OCI-LY7 (cell line): ENCODE measurements at regions not wholly inside any gene's neighbourhood (a gene's known extent, or its start where the extent isn't known, plus 50 kb on each side); places are given as distances from the start of the nearest gene placed in this dataset.

Experiments used
- CTCF ChIP-seq: fragments of 200-600 bp; sonication (generic); conservative IDR thresholded peaks from 2 replicates; pipeline ENCODE4 v1.5.1; 2014; ENCODE audit warnings: mild to moderate bottlenecking, antibody characterized with exemption, low read length, moderate library complexity, mixed read lengths
- EZH2phosphoT487 ChIP-seq: fragments of 200-600 bp; sonication (generic); IDR thresholded peaks from 2 replicates; pipeline ENCODE4 v1.6.1; 2018; ENCODE audit warnings: low read depth, borderline replicate concordance, mild to moderate bottlenecking, mixed run types, antibody characterized with exemption, low read length, moderate library complexity, mixed read lengths

DNA sequence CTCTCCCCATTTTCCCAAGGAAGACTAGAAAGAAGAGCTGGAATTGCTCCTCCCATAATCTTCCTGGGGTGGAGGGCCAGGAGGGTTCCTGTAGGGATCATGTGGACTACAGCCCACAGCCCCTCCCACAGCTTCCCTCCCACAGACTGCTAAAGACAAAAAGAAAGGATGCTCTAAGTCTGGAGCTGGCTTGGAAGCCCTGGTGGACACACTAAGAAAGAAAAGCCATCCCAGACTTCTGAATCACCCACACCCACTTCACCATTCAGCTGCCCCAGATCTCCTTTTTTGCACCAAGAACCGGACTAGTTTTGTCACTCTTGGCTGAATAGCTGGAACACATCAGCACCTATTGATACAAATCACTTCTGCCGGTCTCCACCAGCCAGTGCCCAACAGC lies 56.8 kb upstream of the PLXNC1 start:
- TF ChIP-seq CTCF (no peak), EZH2phosphoT487 (no peak)
